ENCODE measurements at regions not wholly inside any gene's neighbourhood (a gene's known extent, or its start where the extent isn't known, plus 50 kb on each side); places are given as distances from the start of the nearest gene placed in this dataset.
"Not testable (repeated sequence)": the region's sequence is repeated elsewhere in the genome, so short reads cannot be mapped to it uniquely, and the experiment has no call there.

DNA sequence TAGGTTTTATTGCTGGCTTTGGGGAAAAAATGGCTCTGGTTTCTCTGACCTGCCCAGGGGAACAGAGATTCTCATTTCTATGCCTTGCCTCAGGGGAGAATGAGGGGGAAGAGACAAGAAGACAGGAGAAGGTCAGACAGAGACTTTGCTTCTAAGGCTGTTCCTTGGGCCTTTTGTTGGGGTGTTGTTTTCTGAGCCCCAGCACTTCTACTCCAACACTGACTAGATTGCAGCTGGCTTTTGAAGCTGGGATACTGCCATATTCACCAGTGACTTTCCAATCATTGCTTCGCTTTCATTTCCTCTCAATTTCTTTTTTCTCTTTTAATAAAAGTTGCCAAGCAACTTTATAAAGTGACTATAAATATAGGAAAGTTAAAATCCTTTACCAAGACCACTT, 143.2 kb upstream of the ARHGEF26 start:
- no peak overlapping the region for H3K27ac ChIP-seq
- TF ChIP-seq Cebpa-rat (IDR thresholded peaks at IDR 0.05): no peak

GRCh38 chr3:153979418-153980251, 141.6 kb upstream of the ARHGEF26 start:
- Histone ChIP-seq H3K9ac (no peak overlapping the region), H3K36me3 (no peaks in the 10 kb centered on the region), H3K27me3 (no peaks in the 10 kb centered on the region), H3K27ac (no peak overlapping the region), H3K4me1 (no peaks in the 10 kb centered on the region), H3K4me3 (no peak overlapping the region), H4K20me1 (no peaks in the 10 kb centered on the region), H3K9me3 (no peaks in the 10 kb centered on the region), H3K4me2 (no peak overlapping the region)
- TF ChIP-seq Cebpa-rat (IDR thresholded peaks at IDR 0.05): no peak

More for the DNA sequence above, 143.2 kb upstream of the ARHGEF26 start:
- no peak overlapping the region for H3K9ac ChIP-seq
- no peaks in the 10 kb centered on the region for H3K9me3 ChIP-seq
- no peaks in the 10 kb centered on the region for H3K4me1 ChIP-seq
- no peak overlapping the region for H3K4me2 ChIP-seq
- no peak overlapping the region for H3K4me3 ChIP-seq
- H3K27me3 ChIP-seq: no peaks in the 10 kb centered on the region
- H3K36me3 ChIP-seq: no peaks in the 10 kb centered on the region
- H4K20me1 ChIP-seq: no peaks in the 10 kb centered on the region

GRCh38 chr3:153980252-153980590, 141.0 kb upstream of the ARHGEF26 start:
- H3K36me3 ChIP-seq: no peaks in the 10 kb centered on the region
- no peaks in the 10 kb centered on the region for H4K20me1 ChIP-seq
- no peak overlapping the region for H3K4me3 ChIP-seq
- H3K27ac ChIP-seq: no peak overlapping the region
- H3K9ac ChIP-seq: no peak overlapping the region
- no peak for TF ChIP-seq Cebpa-rat (IDR thresholded peaks at IDR 0.05)
- no peaks in the 10 kb centered on the region for H3K9me3 ChIP-seq
- no peaks in the 10 kb centered on the region for H3K27me3 ChIP-seq
- no peak overlapping the region for H3K4me2 ChIP-seq
- H3K4me1 ChIP-seq: no peaks in the 10 kb centered on the region

DNA sequence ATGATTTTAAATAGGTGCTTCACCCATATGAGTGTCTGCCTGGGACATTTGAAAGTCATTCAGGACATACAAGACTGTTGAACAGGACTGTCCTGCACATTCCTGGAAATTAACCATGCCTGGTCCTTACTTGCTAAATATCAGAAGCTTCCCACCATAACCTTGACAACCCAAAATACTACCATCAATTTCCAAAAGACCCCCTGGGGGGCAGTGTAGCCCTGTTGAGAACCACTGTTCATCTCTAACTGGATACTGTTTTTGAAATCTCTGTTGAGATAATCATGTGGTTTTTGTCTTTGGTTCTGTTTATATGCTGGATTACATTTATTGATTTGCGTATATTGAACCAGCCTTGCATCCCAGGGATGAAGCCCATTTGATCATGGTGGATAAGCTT, 123.8 kb upstream of the ARHGEF26 start:
- not testable (repeated sequence) for H3K4me1 ChIP-seq, H4K20me1 ChIP-seq, H3K4me3 ChIP-seq

DNA sequence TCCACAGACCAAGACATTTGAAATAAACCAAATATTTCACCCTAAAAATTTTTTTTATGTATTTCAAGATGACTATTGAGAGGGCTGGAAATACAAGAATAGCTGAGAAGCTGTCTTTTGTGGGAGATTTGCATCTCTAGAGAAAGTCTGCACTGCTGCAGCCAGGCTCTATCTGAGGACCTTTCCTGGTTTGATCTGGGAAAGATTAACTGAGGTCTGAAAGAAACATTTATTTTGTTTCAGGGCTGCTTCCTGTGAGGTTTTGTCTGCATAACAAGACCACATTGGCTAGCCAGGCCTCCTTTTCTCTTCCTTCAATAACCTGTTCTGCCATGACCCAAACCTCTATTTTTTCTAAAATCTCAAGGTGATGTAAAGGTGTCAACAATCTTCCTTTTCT, 117.5 kb upstream of the ARHGEF26 start:
- H3K27ac ChIP-seq: no peak overlapping the region
- H3K4me3 ChIP-seq: no peak overlapping the region
- no peak overlapping the region for H3K9ac ChIP-seq
- no peaks in the 10 kb centered on the region for H3K27me3 ChIP-seq
- H3K9me3 ChIP-seq: no peaks in the 10 kb centered on the region
- no peak overlapping the region for H3K4me2 ChIP-seq
- H3K4me1 ChIP-seq: no peaks in the 10 kb centered on the region
- no peaks in the 10 kb centered on the region for H3K36me3 ChIP-seq
- TF ChIP-seq Cebpa-rat (IDR thresholded peaks at IDR 0.05): no peak
- H4K20me1 ChIP-seq: no peaks in the 10 kb centered on the region

More for the DNA sequence above, 123.8 kb upstream of the ARHGEF26 start:
- not testable (repeated sequence) for H3K9me3 ChIP-seq, H3K9ac ChIP-seq, H3K36me3 ChIP-seq, H3K4me2 ChIP-seq, H3K27me3 ChIP-seq, H3K27ac ChIP-seq

DNA sequence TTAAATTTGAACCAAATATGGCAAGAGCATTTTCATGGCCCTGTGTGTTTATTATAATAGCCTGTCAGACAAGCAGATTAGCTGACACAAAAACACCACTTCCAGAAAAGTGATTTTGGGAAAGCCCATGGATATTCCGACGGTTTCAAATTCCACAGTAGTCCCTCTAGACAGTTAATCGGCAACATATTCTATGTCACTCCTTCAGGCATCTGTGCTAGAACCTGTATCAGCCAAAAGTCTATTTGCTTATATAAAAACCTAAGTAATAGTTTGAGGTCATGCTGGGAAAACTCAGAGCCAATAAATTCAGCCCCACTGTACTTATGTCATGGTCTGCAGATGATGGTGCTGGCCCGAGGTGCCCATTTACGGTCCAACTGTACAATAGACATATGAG, 110.2 kb upstream of the ARHGEF26 start:
- Histone ChIP-seq H3K27me3 (no peaks in the 10 kb centered on the region), H3K27ac (no peak overlapping the region), H3K36me3 (no peaks in the 10 kb centered on the region), H3K4me3 (no peak overlapping the region), H4K20me1 (no peaks in the 10 kb centered on the region), H3K9me3 (no peaks in the 10 kb centered on the region), H3K4me2 (no peak overlapping the region), H3K9ac (no peak overlapping the region), H3K4me1 (no peaks in the 10 kb centered on the region)
- no peak for TF ChIP-seq Cebpa-rat (IDR thresholded peaks at IDR 0.05)

DNA sequence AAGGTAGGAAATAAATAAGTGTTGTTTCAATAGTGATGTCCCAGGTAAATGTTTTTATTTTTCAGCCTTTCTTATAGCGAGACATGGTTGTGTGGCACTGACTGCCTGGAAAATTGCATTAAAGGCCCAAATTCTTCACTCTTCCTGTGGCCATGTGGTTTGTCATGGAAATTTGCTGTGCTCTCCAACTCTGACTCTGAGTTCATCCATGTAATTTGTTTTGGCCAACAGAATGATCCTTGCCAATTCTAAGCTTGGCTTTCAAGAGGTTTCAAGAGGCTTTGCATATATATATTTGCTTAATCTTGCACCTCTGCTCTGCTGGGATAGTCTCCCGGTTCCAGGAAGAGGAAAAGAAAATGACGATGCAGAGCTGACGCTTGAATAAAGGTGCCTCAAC, 107.5 kb upstream of the ARHGEF26 start:
- Histone ChIP-seq H3K27ac (no peak overlapping the region), H3K36me3 (no peaks in the 10 kb centered on the region), H3K4me3 (no peak overlapping the region), H3K4me2 (no peak overlapping the region), H3K9me3 (no peaks in the 10 kb centered on the region), H3K4me1 (no peaks in the 10 kb centered on the region), H3K27me3 (no peaks in the 10 kb centered on the region), H3K9ac (no peak overlapping the region), H4K20me1 (no peaks in the 10 kb centered on the region)
- TF ChIP-seq Cebpa-rat (IDR thresholded peaks at IDR 0.05): no peak

GRCh38 chr3:154015307-154015706, 105.9 kb upstream of the ARHGEF26 start:
- Histone ChIP-seq H3K9ac (no peak overlapping the region), H4K20me1 (no peaks in the 10 kb centered on the region), H3K4me1 (no peaks in the 10 kb centered on the region), H3K9me3 (no peaks in the 10 kb centered on the region), H3K36me3 (no peaks in the 10 kb centered on the region), H3K27me3 (no peaks in the 10 kb centered on the region), H3K4me2 (no peak overlapping the region), H3K27ac (no peak overlapping the region), H3K4me3 (no peak overlapping the region)
- TF ChIP-seq Cebpa-rat (IDR thresholded peaks at IDR 0.05): no peak

DNA sequence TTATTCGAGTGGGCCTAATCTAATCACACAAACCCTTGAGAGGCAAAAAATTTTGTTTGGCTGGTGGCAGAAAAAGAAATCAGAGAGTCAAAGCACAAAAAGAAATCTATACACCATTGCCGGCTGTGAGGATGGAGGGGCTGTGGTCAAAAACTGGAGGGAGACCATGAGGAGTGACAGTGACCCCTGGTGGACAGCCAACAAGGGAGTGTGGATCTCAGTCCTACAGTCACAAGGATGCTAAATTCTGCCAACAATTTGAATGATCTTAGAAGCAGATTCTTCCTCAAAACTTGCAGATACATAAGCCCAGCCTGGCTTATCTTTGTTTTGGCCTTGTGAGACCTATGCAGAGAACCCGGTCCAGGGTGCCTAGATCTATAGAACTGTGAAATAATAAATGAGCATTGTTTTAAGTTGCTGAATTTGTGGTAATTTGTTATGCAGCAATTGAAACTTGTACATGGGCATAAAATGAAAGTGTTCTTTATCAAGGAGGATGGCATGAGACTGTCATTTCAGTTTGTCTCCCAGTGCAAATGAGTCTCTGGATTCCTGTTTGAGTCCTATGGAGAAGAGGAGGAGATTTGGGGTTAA, 103.0 kb upstream of the ARHGEF26 start:
- Histone ChIP-seq H4K20me1 (no peaks in the 10 kb centered on the region), H3K36me3 (no peaks in the 10 kb centered on the region), H3K4me1 (no peaks in the 10 kb centered on the region), H3K4me3 (no peak overlapping the region), H3K9me3 (no peaks in the 10 kb centered on the region), H3K27ac (no peak overlapping the region), H3K27me3 (no peaks in the 10 kb centered on the region), H3K4me2 (no peak overlapping the region), H3K9ac (no peak overlapping the region)
- TF ChIP-seq Cebpa-rat (IDR thresholded peaks at IDR 0.05): no peak

- Histone ChIP-seq H4K20me1 (no peaks in the 10 kb centered on the region), H3K27me3 (no peaks in the 10 kb centered on the region), H3K4me2 (no peak overlapping the region), H3K9me3 (no peaks in the 10 kb centered on the region), H3K36me3 (no peaks in the 10 kb centered on the region), H3K27ac (no peak overlapping the region), H3K4me3 (no peak overlapping the region), H3K4me1 (no peaks in the 10 kb centered on the region), H3K9ac (no peak overlapping the region)
- TF ChIP-seq Cebpa-rat (IDR thresholded peaks at IDR 0.05): no peak
Measured at GRCh38 chr3:154022606-154023005, 98.6 kb upstream of the ARHGEF26 start.

All from BLaER1 (cell line).